Mammary epithelial cell (primary cell): ENCODE measurements at regions not wholly inside any gene's neighbourhood (a gene's known extent, or its start where the extent isn't known, plus 50 kb on each side); places are given as distances from the start of the nearest gene placed in this dataset.

Experiments used
- EZH2 ChIP-seq: IDR thresholded peaks from 2 replicates; pipeline ENCODE4 v1.6.1; 2012; ENCODE audit warnings: low read length, inconsistent platforms, borderline replicate concordance
- TF ChIP-seq, protein P1 (sequence below), 2 donors: IDR thresholded peaks in 1 of 2; conservative IDR thresholded peaks in 1 of 2; 2 replicates each; pipeline ENCODE4 v1.5.1; 2011 to 2012; ENCODE audit warnings: inconsistent platforms in 2 of 2, low read length in 2 of 2, mild to moderate bottlenecking in 2 of 2, control low read depth in 1 of 2, low read depth in 1 of 2; ENCODE audit not compliant: insufficient read depth in 1 of 2; ENCODE audit errors: extremely low read depth in 1 of 2

DNA sequence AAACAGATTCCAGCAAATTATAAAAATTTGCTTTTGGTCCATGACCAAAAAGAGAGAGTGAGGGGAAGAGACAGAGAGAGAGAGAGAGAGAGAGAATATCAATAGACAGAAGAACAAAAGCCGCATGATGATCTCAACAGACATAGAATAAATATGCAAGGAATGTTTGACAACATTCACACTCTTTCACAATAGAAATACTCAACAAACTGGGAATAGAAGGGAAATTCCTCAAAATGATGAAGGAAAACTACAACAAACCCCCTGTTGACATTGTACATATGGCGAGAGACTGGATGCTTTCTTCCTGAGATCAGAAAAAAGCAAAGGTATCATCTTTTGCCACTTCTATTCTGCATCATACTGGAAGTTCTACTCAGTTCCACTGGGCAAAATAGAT lies 309.7 kb downstream of the RAD51AP2 start:
- TF ChIP-seq, protein P1, sequence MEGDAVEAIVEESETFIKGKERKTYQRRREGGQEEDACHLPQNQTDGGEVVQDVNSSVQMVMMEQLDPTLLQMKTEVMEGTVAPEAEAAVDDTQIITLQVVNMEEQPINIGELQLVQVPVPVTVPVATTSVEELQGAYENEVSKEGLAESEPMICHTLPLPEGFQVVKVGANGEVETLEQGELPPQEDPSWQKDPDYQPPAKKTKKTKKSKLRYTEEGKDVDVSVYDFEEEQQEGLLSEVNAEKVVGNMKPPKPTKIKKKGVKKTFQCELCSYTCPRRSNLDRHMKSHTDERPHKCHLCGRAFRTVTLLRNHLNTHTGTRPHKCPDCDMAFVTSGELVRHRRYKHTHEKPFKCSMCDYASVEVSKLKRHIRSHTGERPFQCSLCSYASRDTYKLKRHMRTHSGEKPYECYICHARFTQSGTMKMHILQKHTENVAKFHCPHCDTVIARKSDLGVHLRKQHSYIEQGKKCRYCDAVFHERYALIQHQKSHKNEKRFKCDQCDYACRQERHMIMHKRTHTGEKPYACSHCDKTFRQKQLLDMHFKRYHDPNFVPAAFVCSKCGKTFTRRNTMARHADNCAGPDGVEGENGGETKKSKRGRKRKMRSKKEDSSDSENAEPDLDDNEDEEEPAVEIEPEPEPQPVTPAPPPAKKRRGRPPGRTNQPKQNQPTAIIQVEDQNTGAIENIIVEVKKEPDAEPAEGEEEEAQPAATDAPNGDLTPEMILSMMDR (conservative IDR thresholded peaks at IDR 0.05 in 1 of 2, IDR thresholded peaks at IDR 0.05 in 1 of 2; ENCODE audit: extremely low read depth in 1 of 2, insufficient read depth in 1 of 2, low read depth in 1 of 2, low read length in 2 of 2) = no peak
- no peak for TF ChIP-seq EZH2
